Left lung (tissue), 4 donors: ENCODE measurements at regions not wholly inside any gene's neighbourhood (a gene's known extent, or its start where the extent isn't known, plus 50 kb on each side); places are given as distances from the start of the nearest gene placed in this dataset.
A peak's percentile ranks its signal among the peaks of the same experiment; 100 is the strongest.

Source experiments
- ATAC-seq: fragments of 200-7000 bp; cut with Tn5 transposase; one replicate; pipeline ENCODE4 v1.9.1; 2020; ENCODE audit warnings: moderate library complexity
- DNase-seq, 4 donors: peaks; one replicate each; pipeline ENCODE4 v3.0.0-alpha.2; 2013 to 2020
- H3K27ac ChIP-seq, 2 donors: fragments of 200-600 bp; sonication (generic) in 1 of 2; one replicate each; pipeline versions ENCODE4 v1.5.0 to v1.8.0; 2020 to 2021
- H3K27me3 ChIP-seq, 2 donors: fragments of 200-600 bp; sonication (generic) in 1 of 2; one replicate each; pipeline versions ENCODE4 v1.5.0 to v1.8.0; 2020 to 2021
- H3K36me3 ChIP-seq, 2 donors: fragments of 200-600 bp; sonication (generic) in 1 of 2; one replicate each; pipeline versions ENCODE4 v1.5.0 to v1.8.0; 2020 to 2021
- H3K4me1 ChIP-seq, 2 donors: fragments of 200-600 bp; one replicate each; pipeline ENCODE4 v1.8.0; 2021
- H3K4me3 ChIP-seq, 2 donors: fragments of 200-600 bp; sonication (generic) in 1 of 2; one replicate each; pipeline versions ENCODE4 v1.5.0 to v1.8.0; 2020 to 2021; ENCODE audit warnings: mild to moderate bottlenecking in 1 of 2
- H3K9me3 ChIP-seq, 2 donors: fragments of 200-600 bp; sonication (generic) in 1 of 2; one replicate each; pipeline versions ENCODE4 v1.5.0 to v1.8.0; 2020 to 2021
- intact Hi-C, 2 donors: fragments of 100-400 bp; cut with DNase I; formaldehyde crosslinking; loops; one replicate each; pipeline versions ENCODE4 v1.11.2 to v1.14.2; 2022
- TF ChIP-seq, protein P1 (sequence below), 2 donors: fragments of 200-600 bp; sonication (generic) in 1 of 2; IDR thresholded peaks; one replicate each; pipeline versions ENCODE4 v1.5.0 to v1.8.0; 2021; ENCODE audit warnings: antibody characterized with exemption in 2 of 2
- donor health status: DM: no; HTN: yes; CAD: no.
- donor health status: DM: no; HTN: no; CAD: no.

DNA sequence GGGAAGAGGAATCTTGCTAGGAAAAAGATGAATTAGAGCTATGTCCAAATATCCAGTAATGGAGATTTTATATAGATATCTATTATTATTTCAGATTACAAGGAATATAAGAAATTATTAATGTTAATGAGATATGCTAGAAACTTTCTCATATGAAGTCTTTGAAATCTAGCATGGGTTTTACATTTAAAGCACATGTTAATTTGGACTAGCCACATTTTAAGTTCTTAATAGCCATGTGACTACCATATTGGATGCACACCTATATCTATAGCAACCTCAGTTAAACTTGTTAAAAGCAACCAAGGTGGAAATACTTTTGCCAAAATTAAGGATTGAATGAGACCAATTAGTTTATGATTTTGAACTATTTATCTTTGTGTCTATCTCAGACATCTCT lies 86.7 kb upstream of the CNTNAP4 start:
- Histone ChIP-seq H3K27ac (no peak overlapping the region), H3K4me3 (no peak overlapping the region), H3K36me3 (no peaks in the 10 kb centered on the region), H3K4me1 (no peaks in the 10 kb centered on the region), H3K27me3 (no peaks in the 10 kb centered on the region), H3K9me3 (peaks cover 0 to 13% of the 10 kb centered on the region in 2 donors)
- intact Hi-C loops = no loop called here
- ATAC-seq = no peak
- DNase-seq = no peak
- TF ChIP-seq, protein P1, sequence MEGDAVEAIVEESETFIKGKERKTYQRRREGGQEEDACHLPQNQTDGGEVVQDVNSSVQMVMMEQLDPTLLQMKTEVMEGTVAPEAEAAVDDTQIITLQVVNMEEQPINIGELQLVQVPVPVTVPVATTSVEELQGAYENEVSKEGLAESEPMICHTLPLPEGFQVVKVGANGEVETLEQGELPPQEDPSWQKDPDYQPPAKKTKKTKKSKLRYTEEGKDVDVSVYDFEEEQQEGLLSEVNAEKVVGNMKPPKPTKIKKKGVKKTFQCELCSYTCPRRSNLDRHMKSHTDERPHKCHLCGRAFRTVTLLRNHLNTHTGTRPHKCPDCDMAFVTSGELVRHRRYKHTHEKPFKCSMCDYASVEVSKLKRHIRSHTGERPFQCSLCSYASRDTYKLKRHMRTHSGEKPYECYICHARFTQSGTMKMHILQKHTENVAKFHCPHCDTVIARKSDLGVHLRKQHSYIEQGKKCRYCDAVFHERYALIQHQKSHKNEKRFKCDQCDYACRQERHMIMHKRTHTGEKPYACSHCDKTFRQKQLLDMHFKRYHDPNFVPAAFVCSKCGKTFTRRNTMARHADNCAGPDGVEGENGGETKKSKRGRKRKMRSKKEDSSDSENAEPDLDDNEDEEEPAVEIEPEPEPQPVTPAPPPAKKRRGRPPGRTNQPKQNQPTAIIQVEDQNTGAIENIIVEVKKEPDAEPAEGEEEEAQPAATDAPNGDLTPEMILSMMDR (IDR thresholded peaks at IDR 0.05) = no peak

DNA sequence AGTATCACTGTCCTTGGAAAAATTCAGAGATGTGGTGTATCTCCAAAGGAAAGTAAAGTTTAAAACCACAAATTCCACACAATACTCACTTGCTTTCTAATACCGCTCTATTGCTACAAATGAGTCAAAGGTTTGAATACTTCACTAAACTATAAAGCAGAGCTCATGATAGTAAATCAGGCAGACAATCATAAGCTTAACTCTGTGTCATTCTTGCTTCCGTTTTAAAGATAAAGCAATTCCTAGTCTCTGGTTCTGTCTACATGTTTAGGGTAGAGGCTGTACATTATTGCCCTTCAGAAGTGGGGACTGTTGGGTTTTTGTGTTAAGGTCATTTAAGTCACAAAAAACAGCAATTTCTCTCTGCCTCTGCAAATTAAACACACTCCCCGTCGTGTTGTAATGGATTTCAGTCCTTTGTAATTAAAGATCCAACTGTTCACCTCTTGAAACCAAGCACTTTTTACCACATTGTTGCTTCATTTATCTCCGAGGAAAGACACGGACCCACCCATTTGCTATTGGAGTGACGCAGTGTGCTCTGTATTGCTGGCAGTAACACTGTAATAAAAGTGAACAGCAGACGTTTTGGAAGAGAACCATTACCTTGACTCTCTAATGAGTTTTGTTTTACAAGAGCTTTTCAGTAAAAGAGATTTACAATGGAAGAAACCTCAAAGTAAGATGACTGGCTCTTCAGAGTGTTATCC lies 83.1 kb upstream of the CNTNAP4 start:
- intact Hi-C loops = no loop called here
- H3K9me3 ChIP-seq = no peaks in the 10 kb centered on the region
- ATAC-seq = peak; percentile 21

DNA sequence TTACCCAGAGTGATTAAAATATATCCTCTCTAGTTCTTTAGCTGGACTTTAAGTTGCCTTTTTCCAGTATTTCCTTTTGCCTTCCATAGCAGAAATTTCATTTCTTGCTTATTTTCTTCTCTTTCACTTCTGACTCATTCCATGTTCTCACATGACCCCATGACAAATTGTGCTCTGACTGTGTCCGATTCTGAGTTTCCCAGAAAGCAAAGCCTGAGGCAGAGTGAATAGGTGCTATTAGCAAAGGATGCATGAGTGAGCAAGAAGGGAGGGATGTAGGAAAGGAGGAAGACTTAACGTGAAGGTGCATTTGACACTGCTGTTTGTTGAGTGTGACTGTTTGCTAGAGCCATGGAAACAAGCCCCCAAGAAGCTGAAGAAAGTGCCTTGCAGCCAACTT lies 82.6 kb upstream of the CNTNAP4 start:
- Histone ChIP-seq H3K4me3 (no peak overlapping the region), H3K4me1 (no peaks in the 10 kb centered on the region), H3K36me3 (no peaks in the 10 kb centered on the region), H3K27me3 (no peaks in the 10 kb centered on the region), H3K27ac (peak overlapping the region in 1 of 2 donors; percentile 19), H3K9me3 (no peaks in the 10 kb centered on the region)
- peak; percentile 65 for ATAC-seq
- TF ChIP-seq, protein P1 (IDR thresholded peaks at IDR 0.05) = no peak
- intact Hi-C loops = no loop called here
- no peak for DNase-seq

More for the DNA sequence above, 83.1 kb upstream of the CNTNAP4 start:
- TF ChIP-seq, protein P1 (IDR thresholded peaks at IDR 0.05) = no peak
- DNase-seq = no peak
- H3K27ac ChIP-seq = peak overlapping the region in 1 of 2 donors; percentile 19
- H3K4me1 ChIP-seq = no peaks in the 10 kb centered on the region
- H3K27me3 ChIP-seq = no peaks in the 10 kb centered on the region
- no peak overlapping the region for H3K4me3 ChIP-seq
- no peaks in the 10 kb centered on the region for H3K36me3 ChIP-seq

DNA sequence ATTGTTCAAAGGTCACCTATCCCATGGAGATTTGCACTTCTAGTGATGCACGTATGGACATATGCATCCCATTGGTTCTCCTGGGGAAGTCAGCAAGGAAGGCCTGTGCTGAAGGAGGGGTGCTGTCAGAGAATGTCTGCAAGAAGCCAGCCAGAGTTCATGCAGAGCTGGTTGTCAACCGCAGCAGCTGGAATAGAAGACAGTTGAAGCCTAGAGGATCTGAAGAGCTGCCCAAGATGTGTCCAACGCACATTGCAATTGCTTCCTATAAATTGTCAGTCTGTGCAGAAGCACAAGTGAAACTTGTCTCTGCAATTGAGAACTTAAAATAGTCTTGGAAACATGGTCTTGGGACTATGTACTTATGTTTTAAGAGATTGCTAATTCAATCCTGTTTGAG lies 82.1 kb upstream of the CNTNAP4 start:
- H3K27me3 ChIP-seq = no peaks in the 10 kb centered on the region
- ATAC-seq = peak; percentile 19
- TF ChIP-seq, protein P1 (IDR thresholded peaks at IDR 0.05) = no peak
- H3K9me3 ChIP-seq = no peaks in the 10 kb centered on the region
- no peak overlapping the region for H3K27ac ChIP-seq
- H3K4me3 ChIP-seq = no peak overlapping the region
- no peak for DNase-seq
- H3K36me3 ChIP-seq = no peaks in the 10 kb centered on the region
- H3K4me1 ChIP-seq = no peaks in the 10 kb centered on the region
- intact Hi-C loops = no loop called here

DNA sequence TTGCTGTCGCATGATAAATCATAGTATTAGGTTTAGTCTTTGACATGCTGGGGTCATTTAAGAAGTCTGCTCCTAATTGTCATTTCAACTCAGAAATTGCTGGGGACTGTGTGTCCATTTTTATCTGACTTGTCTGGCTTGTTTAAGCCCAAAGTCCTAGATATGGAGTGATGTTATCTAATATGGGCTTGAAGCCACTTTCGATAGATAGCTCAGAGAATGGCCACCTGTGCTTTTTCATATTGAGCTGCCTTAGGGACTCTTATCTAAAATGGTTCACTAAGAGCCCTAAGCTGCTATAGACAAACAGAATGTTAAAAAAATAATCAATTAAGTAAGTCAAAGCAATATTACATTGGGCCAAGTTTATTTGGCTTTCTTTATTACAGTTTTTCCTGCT lies 81.6 kb upstream of the CNTNAP4 start:
- no peak overlapping the region for H3K27ac ChIP-seq
- H3K36me3 ChIP-seq = no peaks in the 10 kb centered on the region
- no peak overlapping the region for H3K4me3 ChIP-seq
- DNase-seq (no peak), ATAC-seq (no peak)
- intact Hi-C loops = no loop called here
- no peaks in the 10 kb centered on the region for H3K4me1 ChIP-seq
- H3K9me3 ChIP-seq = no peaks in the 10 kb centered on the region
- no peaks in the 10 kb centered on the region for H3K27me3 ChIP-seq
- TF ChIP-seq, protein P1 (IDR thresholded peaks at IDR 0.05) = no peak
